K562 (cell line): ENCODE measurements at regions not wholly inside any gene's neighbourhood (a gene's known extent, or its start where the extent isn't known, plus 50 kb on each side); places are given as distances from the start of the nearest gene placed in this dataset.

ENCODE experiments used
- CBFA2T3 ChIP-seq: fragments of 450-650 bp; IDR thresholded peaks from 2 replicates; pipeline ENCODE4 v1.6.1; 2017
- CTCF ChIP-seq, 3 experiments: IDR thresholded peaks in 2 of 3; conservative IDR thresholded peaks in 1 of 3; 2 replicates each; pipeline ENCODE4 v1.5.1; 2011 to 2012; ENCODE audit warnings: low read length in 3 of 3, mild to moderate bottlenecking in 3 of 3, control low read depth in 2 of 3, improper control_type of control experiment in 1 of 3, inconsistent platforms in 1 of 3, low read depth in 1 of 3, mixed read lengths in 1 of 3, moderate library complexity in 1 of 3; ENCODE audit not compliant: insufficient read depth in 2 of 3
- ERF ChIP-seq: fragments of 450-650 bp; formaldehyde crosslinking; IDR thresholded peaks from 2 replicates; pipeline ENCODE4 v1.4.0; 2020; ENCODE audit warnings: mild to moderate bottlenecking, mixed read lengths
- ETV5 ChIP-seq: sonication (generic); formaldehyde crosslinking; IDR thresholded peaks from 2 replicates; pipeline ENCODE4 v1.4.0; 2020; ENCODE audit warnings: low read depth, mild to moderate bottlenecking, missing genetic modification reagents
- GABPA ChIP-seq: fragments of 200-800 bp; sonication (Bioruptor generic); conservative IDR thresholded peaks from 2 replicates; pipeline ENCODE4 v1.6.1; 2016; ENCODE audit warnings: low read depth, missing genetic modification characterization, missing compliant biosample characterization
- HNRNPLL ChIP-seq: fragments of 200-400 bp; formaldehyde crosslinking; IDR thresholded peaks from 2 replicates; pipeline ENCODE4 v1.6.1; 2017; ENCODE audit warnings: low read length, low read depth, mild to moderate bottlenecking; ENCODE audit not compliant: poor library complexity, severe bottlenecking
- RAD21 ChIP-seq, 2 experiments: fragments of 250-450 bp in 1 of 2; fragments of 450-650 bp in 1 of 2; sonication (Bioruptor Pico) in 1 of 2; formaldehyde crosslinking in 1 of 2; IDR thresholded peaks in 1 of 2; conservative IDR thresholded peaks in 1 of 2; 2 replicates each; pipeline versions ENCODE4 v1.4.0 to v1.8.0; 2020 to 2022; ENCODE audit warnings: mild to moderate bottlenecking in 2 of 2, moderate library complexity in 1 of 2
- ZBTB2 ChIP-seq: fragments of 450-650 bp; IDR thresholded peaks from 2 replicates; pipeline ENCODE4 v1.6.1; 2016; ENCODE audit warnings: antibody characterized with exemption
- ZZZ3 ChIP-seq: fragments of 450-650 bp; IDR thresholded peaks from 2 replicates; pipeline ENCODE4 v1.6.1; 2016; ENCODE audit warnings: antibody characterized with exemption, mild to moderate bottlenecking, moderate library complexity
- TF ChIP-seq, protein P1 (sequence below), 2 experiments: fragments of 450-650 bp; formaldehyde crosslinking in 1 of 2; IDR thresholded peaks; 2 replicates each; pipeline versions ENCODE4 v1.4.0 to v1.6.1; 2014 to 2020; ENCODE audit warnings: mild to moderate bottlenecking in 2 of 2, borderline replicate concordance in 1 of 2, low read depth in 1 of 2
- TF ChIP-seq, protein P2 (sequence below): sonication (generic); formaldehyde crosslinking; IDR thresholded peaks from 2 replicates; pipeline ENCODE4 v1.9.0; 2022; ENCODE audit warnings: mild to moderate bottlenecking, missing genetic modification reagents

DNA sequence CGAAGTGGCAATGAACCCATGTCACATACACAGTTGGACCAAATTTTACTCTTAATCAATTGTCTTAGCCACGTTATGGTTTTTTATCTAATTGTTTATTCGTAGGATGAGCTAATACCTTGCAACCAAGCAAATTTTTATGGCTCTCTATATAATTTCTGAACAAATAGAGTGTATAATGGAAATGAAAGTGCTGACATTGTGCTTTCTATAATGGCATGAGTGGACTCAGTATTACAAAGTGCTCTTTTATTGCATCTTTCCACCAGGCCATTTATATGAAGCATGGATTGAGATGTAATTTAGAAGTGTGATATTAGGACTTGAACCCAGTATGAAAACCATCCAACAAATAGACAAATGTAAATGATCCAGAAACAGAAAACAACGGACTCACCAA is 1096.0 kb downstream of the DTWD2 start:
- TF ChIP-seq ETV5 (CRISPR knock-in tag) (no peak), ZZZ3 (no peak), ZBTB2 (no peak), CBFA2T3 (no peak), CTCF (IDR thresholded peaks at IDR 0.05 in 2 of 3, conservative IDR thresholded peaks at IDR 0.05 in 1 of 3; ENCODE audit: insufficient read depth in 2 of 3, low read depth in 1 of 3, low read length in 3 of 3) (no peak), ERF (no peak), HNRNPLL (no peak), GABPA (tag) (no peak), RAD21 (CRISPR knock-in tag; conservative IDR thresholded peaks at IDR 0.05 in 1 of 2, IDR thresholded peaks at IDR 0.05 in 1 of 2) (no peak)
- TF ChIP-seq, protein P1, sequence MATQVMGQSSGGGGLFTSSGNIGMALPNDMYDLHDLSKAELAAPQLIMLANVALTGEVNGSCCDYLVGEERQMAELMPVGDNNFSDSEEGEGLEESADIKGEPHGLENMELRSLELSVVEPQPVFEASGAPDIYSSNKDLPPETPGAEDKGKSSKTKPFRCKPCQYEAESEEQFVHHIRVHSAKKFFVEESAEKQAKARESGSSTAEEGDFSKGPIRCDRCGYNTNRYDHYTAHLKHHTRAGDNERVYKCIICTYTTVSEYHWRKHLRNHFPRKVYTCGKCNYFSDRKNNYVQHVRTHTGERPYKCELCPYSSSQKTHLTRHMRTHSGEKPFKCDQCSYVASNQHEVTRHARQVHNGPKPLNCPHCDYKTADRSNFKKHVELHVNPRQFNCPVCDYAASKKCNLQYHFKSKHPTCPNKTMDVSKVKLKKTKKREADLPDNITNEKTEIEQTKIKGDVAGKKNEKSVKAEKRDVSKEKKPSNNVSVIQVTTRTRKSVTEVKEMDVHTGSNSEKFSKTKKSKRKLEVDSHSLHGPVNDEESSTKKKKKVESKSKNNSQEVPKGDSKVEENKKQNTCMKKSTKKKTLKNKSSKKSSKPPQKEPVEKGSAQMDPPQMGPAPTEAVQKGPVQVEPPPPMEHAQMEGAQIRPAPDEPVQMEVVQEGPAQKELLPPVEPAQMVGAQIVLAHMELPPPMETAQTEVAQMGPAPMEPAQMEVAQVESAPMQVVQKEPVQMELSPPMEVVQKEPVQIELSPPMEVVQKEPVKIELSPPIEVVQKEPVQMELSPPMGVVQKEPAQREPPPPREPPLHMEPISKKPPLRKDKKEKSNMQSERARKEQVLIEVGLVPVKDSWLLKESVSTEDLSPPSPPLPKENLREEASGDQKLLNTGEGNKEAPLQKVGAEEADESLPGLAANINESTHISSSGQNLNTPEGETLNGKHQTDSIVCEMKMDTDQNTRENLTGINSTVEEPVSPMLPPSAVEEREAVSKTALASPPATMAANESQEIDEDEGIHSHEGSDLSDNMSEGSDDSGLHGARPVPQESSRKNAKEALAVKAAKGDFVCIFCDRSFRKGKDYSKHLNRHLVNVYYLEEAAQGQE (IDR thresholded peaks at IDR 0.05; ENCODE audit: borderline replicate concordance): no peak
- TF ChIP-seq, protein P1 (CRISPR knock-in tag; IDR thresholded peaks at IDR 0.05; ENCODE audit: low read depth): no peak
- TF ChIP-seq, protein P2, sequence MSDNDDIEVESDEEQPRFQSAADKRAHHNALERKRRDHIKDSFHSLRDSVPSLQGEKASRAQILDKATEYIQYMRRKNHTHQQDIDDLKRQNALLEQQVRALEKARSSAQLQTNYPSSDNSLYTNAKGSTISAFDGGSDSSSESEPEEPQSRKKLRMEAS (CRISPR knock-in tag): no peak
